ENCODE measurements at regions not wholly inside any gene's neighbourhood (a gene's known extent, or its start where the extent isn't known, plus 50 kb on each side); places are given as distances from the start of the nearest gene placed in this dataset.
"Not testable (repeated sequence)": the region's sequence is repeated elsewhere in the genome, so short reads cannot be mapped to it uniquely, and the experiment has no call there.

- TF ChIP-seq CTCF (IDR thresholded peaks at IDR 0.05); EZH2 (IDR thresholded peaks at IDR 0.05; ENCODE audit: borderline replicate concordance, insufficient read depth, low read depth, low read length, poor library complexity, severe bottlenecking): not testable (repeated sequence)
These were observed 97.2 kb upstream of the NBPF9 start for GRCh38 chr1:149200567-149200966.

Measured in B cell (primary cell).